ENCODE measurements at regions not wholly inside any gene's neighbourhood (a gene's known extent, or its start where the extent isn't known, plus 50 kb on each side); places are given as distances from the start of the nearest gene placed in this dataset.

- FAIRE-seq: no peak
- Histone ChIP-seq H3K79me2 (ENCODE audit: insufficient read depth, low read length) (no peaks in the 10 kb centered on the region), H3K9me3 (ENCODE audit: insufficient read depth, low read depth, low read length) (no peaks in the 10 kb centered on the region), H3K27ac (ENCODE audit: low read depth, low read length) (no peak overlapping the region), H3K4me3 (ENCODE audit: insufficient read depth, low read depth, low read length) (no peak overlapping the region), H3K36me3 (ENCODE audit: insufficient read depth, low read length) (no peaks in the 10 kb centered on the region), H4K20me1 (ENCODE audit: insufficient read depth, low read length) (no peaks in the 10 kb centered on the region), H3K27me3 (ENCODE audit: insufficient read depth, low read length) (no peaks in the 10 kb centered on the region), H3K4me1 (ENCODE audit: insufficient read depth, low read length) (no peaks in the 10 kb centered on the region), H2AFZ (ENCODE audit: low read depth, low read length) (no peak overlapping the region), H3K9ac (ENCODE audit: low read length) (no peak overlapping the region), H3K4me2 (ENCODE audit: low read length) (no peak overlapping the region)
- TF ChIP-seq EZH2 (IDR thresholded peaks at IDR 0.05; ENCODE audit: insufficient read depth, low read length) (no peak), CTCF (IDR thresholded peaks at IDR 0.05; ENCODE audit: insufficient read depth, low read depth, low read length) (no peak)
- Mint-ChIP-seq H3K9me3 (ENCODE audit: unreplicated experiment) (no peaks in the 10 kb centered on the region), H3K4me1 (ENCODE audit: low read depth, unreplicated experiment) (no peaks in the 10 kb centered on the region), H3K4me3 (ENCODE audit: unreplicated experiment) (no peak overlapping the region), H3K27ac (ENCODE audit: unreplicated experiment) (no peak overlapping the region), H3K27me3 (ENCODE audit: low read depth, unreplicated experiment) (no peaks in the 10 kb centered on the region), H3K36me3 (ENCODE audit: low read depth, unreplicated experiment) (no peaks in the 10 kb centered on the region)
- no peak for DNase-seq (ENCODE audit: low read depth)
These were observed 541.0 kb downstream of the PLOD2 start for GRCh38 chr3:145620002-145620401.

- no peaks in the 10 kb centered on the region for H3K9me3 ChIP-seq (ENCODE audit: insufficient read depth, low read depth, low read length)
- FAIRE-seq: no peak
- no peak overlapping the region for H3K4me3 Mint-ChIP-seq (ENCODE audit: unreplicated experiment)
- no peak overlapping the region for H2AFZ ChIP-seq (ENCODE audit: low read depth, low read length)
- H3K4me1 Mint-ChIP-seq (ENCODE audit: low read depth, unreplicated experiment): no peaks in the 10 kb centered on the region
- no peaks in the 10 kb centered on the region for H3K79me2 ChIP-seq (ENCODE audit: insufficient read depth, low read length)
- no peak overlapping the region for H3K27ac Mint-ChIP-seq (ENCODE audit: unreplicated experiment)
- H3K4me1 ChIP-seq (ENCODE audit: insufficient read depth, low read length): no peaks in the 10 kb centered on the region
- H3K9ac ChIP-seq (ENCODE audit: low read length): no peak overlapping the region
- H3K36me3 Mint-ChIP-seq (ENCODE audit: low read depth, unreplicated experiment): no peaks in the 10 kb centered on the region
- no peak overlapping the region for H3K4me2 ChIP-seq (ENCODE audit: low read length)
- no peaks in the 10 kb centered on the region for H3K36me3 ChIP-seq (ENCODE audit: insufficient read depth, low read length)
- H4K20me1 ChIP-seq (ENCODE audit: insufficient read depth, low read length): no peaks in the 10 kb centered on the region
- H3K27me3 Mint-ChIP-seq (ENCODE audit: low read depth, unreplicated experiment): no peaks in the 10 kb centered on the region
- no peaks in the 10 kb centered on the region for H3K9me3 Mint-ChIP-seq (ENCODE audit: unreplicated experiment)
- no peak for TF ChIP-seq CTCF (IDR thresholded peaks at IDR 0.05; ENCODE audit: insufficient read depth, low read depth, low read length)
- no peak for TF ChIP-seq EZH2 (IDR thresholded peaks at IDR 0.05; ENCODE audit: insufficient read depth, low read length)
- no peaks in the 10 kb centered on the region for H3K27me3 ChIP-seq (ENCODE audit: insufficient read depth, low read length)
- H3K27ac ChIP-seq (ENCODE audit: low read depth, low read length): no peak overlapping the region
- no peak overlapping the region for H3K4me3 ChIP-seq (ENCODE audit: insufficient read depth, low read depth, low read length)
- DNase-seq (ENCODE audit: low read depth): no peak
These were observed 540.5 kb downstream of the PLOD2 start for GRCh38 chr3:145620486-145620885.

- H3K4me3 Mint-ChIP-seq (ENCODE audit: unreplicated experiment): no peak overlapping the region
- TF ChIP-seq EZH2 (IDR thresholded peaks at IDR 0.05; ENCODE audit: insufficient read depth, low read length) (no peak), CTCF (IDR thresholded peaks at IDR 0.05; ENCODE audit: insufficient read depth, low read depth, low read length) (no peak)
- no peak overlapping the region for H2AFZ ChIP-seq (ENCODE audit: low read depth, low read length)
- H3K27ac ChIP-seq (ENCODE audit: low read depth, low read length): no peak overlapping the region
- no peaks in the 10 kb centered on the region for H3K27me3 Mint-ChIP-seq (ENCODE audit: low read depth, unreplicated experiment)
- H3K4me1 ChIP-seq (ENCODE audit: insufficient read depth, low read length): no peaks in the 10 kb centered on the region
- H3K9me3 ChIP-seq (ENCODE audit: insufficient read depth, low read depth, low read length): no peaks in the 10 kb centered on the region
- H3K27me3 ChIP-seq (ENCODE audit: insufficient read depth, low read length): no peaks in the 10 kb centered on the region
- H3K36me3 Mint-ChIP-seq (ENCODE audit: low read depth, unreplicated experiment): no peaks in the 10 kb centered on the region
- H3K9ac ChIP-seq (ENCODE audit: low read length): no peak overlapping the region
- no peaks in the 10 kb centered on the region for H3K9me3 Mint-ChIP-seq (ENCODE audit: unreplicated experiment)
- no peak overlapping the region for H3K4me3 ChIP-seq (ENCODE audit: insufficient read depth, low read depth, low read length)
- H4K20me1 ChIP-seq (ENCODE audit: insufficient read depth, low read length): no peaks in the 10 kb centered on the region
- H3K79me2 ChIP-seq (ENCODE audit: insufficient read depth, low read length): no peaks in the 10 kb centered on the region
- no peaks in the 10 kb centered on the region for H3K4me1 Mint-ChIP-seq (ENCODE audit: low read depth, unreplicated experiment)
- no peak overlapping the region for H3K4me2 ChIP-seq (ENCODE audit: low read length)
- FAIRE-seq: no peak
- no peak overlapping the region for H3K27ac Mint-ChIP-seq (ENCODE audit: unreplicated experiment)
- no peak for DNase-seq (ENCODE audit: low read depth)
- H3K36me3 ChIP-seq (ENCODE audit: insufficient read depth, low read length): no peaks in the 10 kb centered on the region
These were observed 537.6 kb downstream of the PLOD2 start for GRCh38 chr3:145623349-145623748.

Data from astrocyte (in vitro differentiated cells and primary cell).